Neural crest cell (in vitro differentiated cells): ENCODE measurements at regions not wholly inside any gene's neighbourhood (a gene's known extent, or its start where the extent isn't known, plus 50 kb on each side); places are given as distances from the start of the nearest gene placed in this dataset.

Experiments used
- DNase-seq: peaks from one replicate; pipeline ENCODE4 v3.0.0; 2021; ENCODE audit warnings: low read depth, mixed read lengths, low spot score
- H3K27ac Mint-ChIP-seq: one replicate; pipeline ENCODE4 v1.8.0; 2021; ENCODE audit warnings: mild to moderate bottlenecking, mixed read lengths; ENCODE audit not compliant: unreplicated experiment
- H3K27me3 Mint-ChIP-seq: 2 replicates; pipeline ENCODE4 v1.8.0; 2021; ENCODE audit warnings: low read depth, mild to moderate bottlenecking, mixed read lengths
- H3K36me3 Mint-ChIP-seq: 2 replicates; pipeline ENCODE4 v1.8.0; 2021; ENCODE audit warnings: low read depth, mild to moderate bottlenecking, mixed read lengths
- H3K4me1 Mint-ChIP-seq: 2 replicates; pipeline ENCODE4 v1.8.0; 2021; ENCODE audit warnings: mixed read lengths
- H3K4me3 Mint-ChIP-seq: one replicate; pipeline ENCODE4 v1.8.0; 2021; ENCODE audit warnings: mild to moderate bottlenecking, mixed read lengths
- H3K9me3 Mint-ChIP-seq: 2 replicates; pipeline ENCODE4 v1.8.0; 2021; ENCODE audit warnings: mixed read lengths
- CTCF ChIP-seq: fragments of 200-600 bp; sonication (generic); conservative IDR thresholded peaks from 2 replicates; pipeline ENCODE4 v1.5.0; 2021; ENCODE audit warnings: antibody characterized with exemption, mild to moderate bottlenecking

GRCh38 chr1:116298746-116299145 lies 74.3 kb upstream of the ATP1A1 start:
- TF ChIP-seq CTCF: no peak
- Mint-ChIP-seq H3K36me3 (peaks cover 4% of the 10 kb centered on the region), H3K27me3 (no peaks in the 10 kb centered on the region), H3K4me3 (no peak overlapping the region), H3K27ac (no peak overlapping the region), H3K4me1 (no peaks in the 10 kb centered on the region), H3K9me3 (peaks cover 4% of the 10 kb centered on the region)
- DNase-seq: no peak

- H3K27ac Mint-ChIP-seq: no peak overlapping the region
Measured at GRCh38 chr1:116299248-116299647, 73.8 kb upstream of the ATP1A1 start.

GRCh38 chr1:116302281-116302680 lies 70.8 kb upstream of the ATP1A1 start:
- TF ChIP-seq CTCF: no peak
- Mint-ChIP-seq H3K27me3 (no peaks in the 10 kb centered on the region), H3K4me1 (no peaks in the 10 kb centered on the region), H3K27ac (no peak overlapping the region), H3K36me3 (peaks cover 4% of the 10 kb centered on the region), H3K9me3 (peaks cover 4% of the 10 kb centered on the region), H3K4me3 (no peak overlapping the region)
- DNase-seq: no peak

More at GRCh38 chr1:116299248-116299647, 73.8 kb upstream of the ATP1A1 start:
- H3K4me3 Mint-ChIP-seq: no peak overlapping the region
- H3K4me1 Mint-ChIP-seq: no peaks in the 10 kb centered on the region
- no peak for TF ChIP-seq CTCF
- H3K9me3 Mint-ChIP-seq: peaks cover 4% of the 10 kb centered on the region
- no peak for DNase-seq
- H3K36me3 Mint-ChIP-seq: peaks cover 4% of the 10 kb centered on the region
- no peaks in the 10 kb centered on the region for H3K27me3 Mint-ChIP-seq

- Mint-ChIP-seq H3K27ac (no peak overlapping the region), H3K4me3 (no peak overlapping the region), H3K27me3 (no peaks in the 10 kb centered on the region), H3K9me3 (no peaks in the 10 kb centered on the region), H3K36me3 (no peaks in the 10 kb centered on the region), H3K4me1 (peaks cover 5% of the 10 kb centered on the region)
- TF ChIP-seq CTCF: no peak
- DNase-seq: no peak
Measured at GRCh38 chr1:116306102-116306501, 66.9 kb upstream of the ATP1A1 start.

- Mint-ChIP-seq H3K4me1 (peaks cover 12% of the 10 kb centered on the region), H3K27me3 (no peaks in the 10 kb centered on the region), H3K36me3 (no peaks in the 10 kb centered on the region), H3K27ac (no peak overlapping the region), H3K4me3 (no peak overlapping the region), H3K9me3 (no peaks in the 10 kb centered on the region)
- no peak for TF ChIP-seq CTCF
- no peak for DNase-seq
Measured at GRCh38 chr1:116306840-116307442, 66.1 kb upstream of the ATP1A1 start.
